Transverse colon (tissue), 4 donors: ENCODE measurements at regions not wholly inside any gene's neighbourhood (a gene's known extent, or its start where the extent isn't known, plus 50 kb on each side); places are given as distances from the start of the nearest gene placed in this dataset.

Experiments
- POLR2A ChIP-seq: fragments of 450-650 bp; IDR thresholded peaks from one replicate; pipeline ENCODE4 v1.6.1; 2016; ENCODE audit warnings: antibody characterized with exemption, mild to moderate bottlenecking, moderate library complexity
- POLR2AphosphoS5 ChIP-seq, 3 donors: sonication (generic); formaldehyde crosslinking; IDR thresholded peaks; one replicate each; pipeline ENCODE4 v1.6.1; 2016; ENCODE audit warnings: antibody characterized with exemption in 3 of 3
- TF ChIP-seq, protein P1 (sequence below), 5 experiments: fragments of 200-600 bp in 3 of 5; fragments of 450-650 bp in 2 of 5; sonication (generic) in 3 of 5; IDR thresholded peaks; 1 replicate in 2 of 5; 2 replicates in 3 of 5; pipeline ENCODE4 v1.5.1; 2016 to 2017; ENCODE audit warnings: antibody characterized with exemption in 5 of 5, inconsistent platforms in 3 of 5, mild to moderate bottlenecking in 2 of 5, moderate library complexity in 1 of 5

DNA sequence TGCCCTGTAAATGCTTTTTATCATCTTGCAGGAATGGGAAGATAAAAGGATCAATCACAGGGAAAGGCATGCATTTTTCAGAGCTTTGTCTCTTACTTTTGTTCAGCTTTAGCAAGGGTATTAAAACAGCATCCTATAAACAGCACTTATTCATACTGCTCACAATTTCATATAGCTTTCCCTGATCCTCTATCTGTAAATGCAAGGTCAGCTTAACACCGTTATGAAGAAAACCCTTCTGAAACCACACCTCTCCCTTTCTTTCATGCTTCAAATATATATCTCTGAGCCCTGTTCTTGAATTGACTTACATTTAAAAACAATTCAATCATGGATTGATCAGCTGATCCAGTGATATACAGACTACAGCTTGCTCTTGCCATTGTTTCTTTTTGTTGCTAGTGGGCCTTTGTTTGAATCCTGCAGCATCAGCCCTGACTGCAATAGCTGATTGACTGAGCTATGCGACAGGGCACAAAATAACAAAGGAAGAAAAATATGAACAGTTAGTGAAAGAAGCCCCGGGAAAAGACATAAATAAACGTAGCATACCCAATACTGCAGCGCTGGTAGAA, 795.5 kb upstream of the CDH2 start:
- TF ChIP-seq POLR2AphosphoS5 (IDR thresholded peaks at IDR 0.05) (no peak), POLR2A (no peak)
- TF ChIP-seq, protein P1, sequence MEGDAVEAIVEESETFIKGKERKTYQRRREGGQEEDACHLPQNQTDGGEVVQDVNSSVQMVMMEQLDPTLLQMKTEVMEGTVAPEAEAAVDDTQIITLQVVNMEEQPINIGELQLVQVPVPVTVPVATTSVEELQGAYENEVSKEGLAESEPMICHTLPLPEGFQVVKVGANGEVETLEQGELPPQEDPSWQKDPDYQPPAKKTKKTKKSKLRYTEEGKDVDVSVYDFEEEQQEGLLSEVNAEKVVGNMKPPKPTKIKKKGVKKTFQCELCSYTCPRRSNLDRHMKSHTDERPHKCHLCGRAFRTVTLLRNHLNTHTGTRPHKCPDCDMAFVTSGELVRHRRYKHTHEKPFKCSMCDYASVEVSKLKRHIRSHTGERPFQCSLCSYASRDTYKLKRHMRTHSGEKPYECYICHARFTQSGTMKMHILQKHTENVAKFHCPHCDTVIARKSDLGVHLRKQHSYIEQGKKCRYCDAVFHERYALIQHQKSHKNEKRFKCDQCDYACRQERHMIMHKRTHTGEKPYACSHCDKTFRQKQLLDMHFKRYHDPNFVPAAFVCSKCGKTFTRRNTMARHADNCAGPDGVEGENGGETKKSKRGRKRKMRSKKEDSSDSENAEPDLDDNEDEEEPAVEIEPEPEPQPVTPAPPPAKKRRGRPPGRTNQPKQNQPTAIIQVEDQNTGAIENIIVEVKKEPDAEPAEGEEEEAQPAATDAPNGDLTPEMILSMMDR (IDR thresholded peaks at IDR 0.05): no peak
